M059J (cell line): ENCODE measurements at regions not wholly inside any gene's neighbourhood (a gene's known extent, or its start where the extent isn't known, plus 50 kb on each side); places are given as distances from the start of the nearest gene placed in this dataset.

Source experiments
- DNase-seq: peaks from one replicate; pipeline ENCODE4 v3.0.0-alpha.2; 2012; ENCODE audit warnings: low read depth

- peak; percentile 28 for DNase-seq
Observed at GRCh38 chr9:630817-631216, 210.7 kb upstream of the DMRT1 start.

- peak; percentile 82 for DNase-seq
Observed at GRCh38 chr9:631596-631995, 209.9 kb upstream of the DMRT1 start.

GRCh38 chr9:633461-633860, 208.0 kb upstream of the DMRT1 start:
- no peak for DNase-seq

GRCh38 chr9:636931-637591, 204.4 kb upstream of the DMRT1 start:
- peak; percentile 12 for DNase-seq

- DNase-seq: no peak
Observed at GRCh38 chr9:638152-638551, 203.3 kb upstream of the DMRT1 start.

GRCh38 chr9:642014-642413, 199.5 kb upstream of the DMRT1 start:
- DNase-seq: no peak

- no peak for DNase-seq
Observed at GRCh38 chr9:643966-644365, 197.5 kb upstream of the DMRT1 start.

GRCh38 chr9:647522-647921, 194.0 kb upstream of the DMRT1 start:
- DNase-seq: no peak

- no peak for DNase-seq
Observed at GRCh38 chr9:649128-650074, 192.1 kb upstream of the DMRT1 start.

- no peak for DNase-seq
Observed at GRCh38 chr9:650362-650761, 191.1 kb upstream of the DMRT1 start.

GRCh38 chr9:651371-651770, 190.1 kb upstream of the DMRT1 start:
- no peak for DNase-seq

GRCh38 chr9:652914-653313, 188.6 kb upstream of the DMRT1 start:
- no peak for DNase-seq

- no peak for DNase-seq
Observed at GRCh38 chr9:653421-653820, 188.1 kb upstream of the DMRT1 start.

- DNase-seq: no peak
Observed at GRCh38 chr9:653856-654387, 187.6 kb upstream of the DMRT1 start.

- peak; percentile 95 for DNase-seq
Observed at GRCh38 chr9:655875-656274, 185.6 kb upstream of the DMRT1 start.

GRCh38 chr9:656926-657568, 184.4 kb upstream of the DMRT1 start:
- DNase-seq: no peak

- DNase-seq: no peak
Observed at GRCh38 chr9:659286-659685, 182.2 kb upstream of the DMRT1 start.

- DNase-seq: peak; percentile 80
Observed at GRCh38 chr9:660227-660626, 181.3 kb upstream of the DMRT1 start.

GRCh38 chr9:663541-663940, 178.0 kb upstream of the DMRT1 start:
- DNase-seq: no peak

- DNase-seq: no peak
Observed at GRCh38 chr9:665296-665695, 176.2 kb upstream of the DMRT1 start.

- DNase-seq: no peak
Observed at GRCh38 chr9:671997-672396, 169.5 kb upstream of the DMRT1 start.

GRCh38 chr9:672851-673250, 168.6 kb upstream of the DMRT1 start:
- no peak for DNase-seq
